Ovary (tissue), 3 donors: ENCODE measurements at regions not wholly inside any gene's neighbourhood (a gene's known extent, or its start where the extent isn't known, plus 50 kb on each side); places are given as distances from the start of the nearest gene placed in this dataset.

ENCODE experiments used
- CTCF ChIP-seq, 3 donors: fragments of 450-650 bp in 2 of 3; fragments of 200-600 bp in 1 of 3; IDR thresholded peaks; one replicate each; pipeline versions ENCODE4 v1.5.1 to v1.8.0; 2016 to 2022; ENCODE audit warnings: antibody characterized with exemption in 3 of 3, mild to moderate bottlenecking in 1 of 3
- EP300 ChIP-seq: sonication (generic); formaldehyde crosslinking; IDR thresholded peaks from one replicate; pipeline ENCODE4 v1.6.1; 2017; ENCODE audit warnings: antibody characterized with exemption
- POLR2A ChIP-seq: fragments of 450-650 bp; IDR thresholded peaks from one replicate; pipeline ENCODE4 v1.6.1; 2017; ENCODE audit warnings: antibody characterized with exemption, mild to moderate bottlenecking, moderate library complexity
- donor health status: DM: no; HTN: no; CAD: no.

GRCh38 chr12:43148691-43149090 is 403.3 kb downstream of the ADAMTS20 start:
- no peak for TF ChIP-seq CTCF (IDR thresholded peaks at IDR 0.05)
- TF ChIP-seq POLR2A, result no peak
- TF ChIP-seq EP300, result no peak
